ENCODE measurements at regions not wholly inside any gene's neighbourhood (a gene's known extent, or its start where the extent isn't known, plus 50 kb on each side); places are given as distances from the start of the nearest gene placed in this dataset.
"Not testable (repeated sequence)": the region's sequence is repeated elsewhere in the genome, so short reads cannot be mapped to it uniquely, and the experiment has no call there.

GRCh38 chr2:82043867-82044266 lies 1739.3 kb upstream of the LRRTM1 start:
- Histone ChIP-seq H3K27ac (ENCODE audit: low read length) (no peak overlapping the region), H3K27me3 (ENCODE audit: low read depth, low read length) (no peaks in the 10 kb centered on the region), H3K4me3 (ENCODE audit: low read depth in 1 of 2, low read length in 2 of 2) (no peak overlapping the region), H3K9me3 (ENCODE audit: control insufficient read depth in 1 of 2, low read length in 2 of 2) (no peaks in the 10 kb centered on the region), H3K36me3 (ENCODE audit: control insufficient read depth in 1 of 2, insufficient read depth in 2 of 2, low read length in 2 of 2) (no peaks in the 10 kb centered on the region), H3K4me1 (ENCODE audit: control insufficient read depth in 1 of 2, insufficient read depth in 2 of 2, low read length in 2 of 2) (no peaks in the 10 kb centered on the region)

GRCh38 chr2:82027921-82028615 lies 1723.5 kb upstream of the LRRTM1 start:
- Histone ChIP-seq H3K4me1 (ENCODE audit: control insufficient read depth in 1 of 2, insufficient read depth in 2 of 2, low read length in 2 of 2) (no peaks in the 10 kb centered on the region), H3K27ac (ENCODE audit: low read length) (no peak overlapping the region), H3K4me3 (ENCODE audit: low read depth in 1 of 2, low read length in 2 of 2) (no peak overlapping the region), H3K36me3 (ENCODE audit: control insufficient read depth in 1 of 2, insufficient read depth in 2 of 2, low read length in 2 of 2) (no peaks in the 10 kb centered on the region), H3K27me3 (ENCODE audit: low read depth, low read length) (no peaks in the 10 kb centered on the region), H3K9me3 (ENCODE audit: control insufficient read depth in 1 of 2, low read length in 2 of 2) (peaks cover 0 to 4% of the 10 kb centered on the region in 2 donors)

GRCh38 chr2:82023710-82024109 lies 1719.2 kb upstream of the LRRTM1 start:
- H3K4me3 ChIP-seq (ENCODE audit: low read depth in 1 of 2, low read length in 2 of 2) = no peak overlapping the region

GRCh38 chr2:82013641-82014040 lies 1709.1 kb upstream of the LRRTM1 start:
- no peak overlapping the region for H3K27ac ChIP-seq (ENCODE audit: low read length)
- H3K4me1 ChIP-seq (ENCODE audit: control insufficient read depth in 1 of 2, insufficient read depth in 2 of 2, low read length in 2 of 2) = no peaks in the 10 kb centered on the region
- no peaks in the 10 kb centered on the region for H3K36me3 ChIP-seq (ENCODE audit: control insufficient read depth in 1 of 2, insufficient read depth in 2 of 2, low read length in 2 of 2)
- H3K27me3 ChIP-seq (ENCODE audit: low read depth, low read length) = no peaks in the 10 kb centered on the region
- H3K9me3 ChIP-seq (ENCODE audit: control insufficient read depth in 1 of 2, low read length in 2 of 2) = no peaks in the 10 kb centered on the region
- H3K4me3 ChIP-seq (ENCODE audit: low read depth in 1 of 2, low read length in 2 of 2) = no peak overlapping the region

More at GRCh38 chr2:82023710-82024109, 1719.2 kb upstream of the LRRTM1 start:
- no peaks in the 10 kb centered on the region for H3K4me1 ChIP-seq (ENCODE audit: control insufficient read depth in 1 of 2, insufficient read depth in 2 of 2, low read length in 2 of 2)
- H3K27ac ChIP-seq (ENCODE audit: low read length) = no peak overlapping the region
- no peaks in the 10 kb centered on the region for H3K27me3 ChIP-seq (ENCODE audit: low read depth, low read length)
- H3K36me3 ChIP-seq (ENCODE audit: control insufficient read depth in 1 of 2, insufficient read depth in 2 of 2, low read length in 2 of 2) = no peaks in the 10 kb centered on the region
- no peaks in the 10 kb centered on the region for H3K9me3 ChIP-seq (ENCODE audit: control insufficient read depth in 1 of 2, low read length in 2 of 2)

- Histone ChIP-seq H3K4me1 (ENCODE audit: control insufficient read depth in 1 of 2, insufficient read depth in 2 of 2, low read length in 2 of 2) (no peaks in the 10 kb centered on the region), H3K4me3 (ENCODE audit: low read depth in 1 of 2, low read length in 2 of 2) (no peak overlapping the region), H3K9me3 (ENCODE audit: control insufficient read depth in 1 of 2, low read length in 2 of 2) (no peaks in the 10 kb centered on the region), H3K36me3 (ENCODE audit: control insufficient read depth in 1 of 2, insufficient read depth in 2 of 2, low read length in 2 of 2) (no peaks in the 10 kb centered on the region), H3K27ac (ENCODE audit: low read length) (no peak overlapping the region), H3K27me3 (ENCODE audit: low read depth, low read length) (no peaks in the 10 kb centered on the region)
Measured at GRCh38 chr2:82007071-82007664, 1702.6 kb upstream of the LRRTM1 start.

GRCh38 chr2:82005889-82006288 lies 1701.3 kb upstream of the LRRTM1 start:
- H3K4me1 ChIP-seq (ENCODE audit: control insufficient read depth in 1 of 2, insufficient read depth in 2 of 2, low read length in 2 of 2); H3K27ac ChIP-seq (ENCODE audit: low read length); H3K4me3 ChIP-seq (ENCODE audit: low read depth in 1 of 2, low read length in 2 of 2); H3K36me3 ChIP-seq (ENCODE audit: control insufficient read depth in 1 of 2, insufficient read depth in 2 of 2, low read length in 2 of 2); H3K27me3 ChIP-seq (ENCODE audit: low read depth, low read length); H3K9me3 ChIP-seq (ENCODE audit: control insufficient read depth in 1 of 2, low read length in 2 of 2): not testable (repeated sequence)

GRCh38 chr2:82001614-82002013 lies 1697.1 kb upstream of the LRRTM1 start:
- H3K36me3 ChIP-seq (ENCODE audit: control insufficient read depth in 1 of 2, insufficient read depth in 2 of 2, low read length in 2 of 2) = no peaks in the 10 kb centered on the region
- no peak overlapping the region for H3K4me3 ChIP-seq (ENCODE audit: low read depth in 1 of 2, low read length in 2 of 2)
- H3K9me3 ChIP-seq (ENCODE audit: control insufficient read depth in 1 of 2, low read length in 2 of 2) = no peaks in the 10 kb centered on the region
- no peaks in the 10 kb centered on the region for H3K27me3 ChIP-seq (ENCODE audit: low read depth, low read length)
- no peaks in the 10 kb centered on the region for H3K4me1 ChIP-seq (ENCODE audit: control insufficient read depth in 1 of 2, insufficient read depth in 2 of 2, low read length in 2 of 2)
- no peak overlapping the region for H3K27ac ChIP-seq (ENCODE audit: low read length)

GRCh38 chr2:82000606-82001005 lies 1696.1 kb upstream of the LRRTM1 start:
- Histone ChIP-seq H3K9me3 (ENCODE audit: control insufficient read depth in 1 of 2, low read length in 2 of 2) (no peaks in the 10 kb centered on the region), H3K4me3 (ENCODE audit: low read depth in 1 of 2, low read length in 2 of 2) (no peak overlapping the region), H3K4me1 (ENCODE audit: control insufficient read depth in 1 of 2, insufficient read depth in 2 of 2, low read length in 2 of 2) (no peaks in the 10 kb centered on the region), H3K27me3 (ENCODE audit: low read depth, low read length) (no peaks in the 10 kb centered on the region), H3K36me3 (ENCODE audit: control insufficient read depth in 1 of 2, insufficient read depth in 2 of 2, low read length in 2 of 2) (no peaks in the 10 kb centered on the region), H3K27ac (ENCODE audit: low read length) (no peak overlapping the region)

- Histone ChIP-seq H3K4me1 (ENCODE audit: control insufficient read depth in 1 of 2, insufficient read depth in 2 of 2, low read length in 2 of 2) (no peaks in the 10 kb centered on the region), H3K27me3 (ENCODE audit: low read depth, low read length) (no peaks in the 10 kb centered on the region), H3K36me3 (ENCODE audit: control insufficient read depth in 1 of 2, insufficient read depth in 2 of 2, low read length in 2 of 2) (no peaks in the 10 kb centered on the region), H3K27ac (ENCODE audit: low read length) (no peak overlapping the region), H3K9me3 (ENCODE audit: control insufficient read depth in 1 of 2, low read length in 2 of 2) (peaks cover 0 to 3% of the 10 kb centered on the region in 2 donors), H3K4me3 (ENCODE audit: low read depth in 1 of 2, low read length in 2 of 2) (no peak overlapping the region)
Measured at GRCh38 chr2:81996332-81996731, 1691.8 kb upstream of the LRRTM1 start.

GRCh38 chr2:81991282-81991681 lies 1686.7 kb upstream of the LRRTM1 start:
- Histone ChIP-seq H3K36me3 (ENCODE audit: control insufficient read depth in 1 of 2, insufficient read depth in 2 of 2, low read length in 2 of 2) (no peaks in the 10 kb centered on the region), H3K27me3 (ENCODE audit: low read depth, low read length) (no peaks in the 10 kb centered on the region), H3K9me3 (ENCODE audit: control insufficient read depth in 1 of 2, low read length in 2 of 2) (peaks cover 0 to 4% of the 10 kb centered on the region in 2 donors), H3K4me1 (ENCODE audit: control insufficient read depth in 1 of 2, insufficient read depth in 2 of 2, low read length in 2 of 2) (no peaks in the 10 kb centered on the region), H3K4me3 (ENCODE audit: low read depth in 1 of 2, low read length in 2 of 2) (no peak overlapping the region), H3K27ac (ENCODE audit: low read length) (no peak overlapping the region)

- no peaks in the 10 kb centered on the region for H3K27me3 ChIP-seq (ENCODE audit: low read depth, low read length)
- no peak overlapping the region for H3K4me3 ChIP-seq (ENCODE audit: low read depth in 1 of 2, low read length in 2 of 2)
- no peak overlapping the region for H3K27ac ChIP-seq (ENCODE audit: low read length)
- H3K36me3 ChIP-seq (ENCODE audit: control insufficient read depth in 1 of 2, insufficient read depth in 2 of 2, low read length in 2 of 2) = no peaks in the 10 kb centered on the region
- peaks cover 0 to 4% of the 10 kb centered on the region in 2 donors for H3K9me3 ChIP-seq (ENCODE audit: control insufficient read depth in 1 of 2, low read length in 2 of 2)
- H3K4me1 ChIP-seq (ENCODE audit: control insufficient read depth in 1 of 2, insufficient read depth in 2 of 2, low read length in 2 of 2) = no peaks in the 10 kb centered on the region
Measured at GRCh38 chr2:81987370-81987769, 1682.8 kb upstream of the LRRTM1 start.

All from muscle layer of duodenum (tissue), 2 donors.